CD4-positive, alpha-beta T cell (primary cell): ENCODE measurements at regions not wholly inside any gene's neighbourhood (a gene's known extent, or its start where the extent isn't known, plus 50 kb on each side); places are given as distances from the start of the nearest gene placed in this dataset.

Source experiments
- ATAC-seq: fragments of 200-7000 bp; cut with Tn5 transposase; one replicate; pipeline ENCODE4 v1.10.0; 2022; ENCODE audit warnings: mild to moderate bottlenecking; ENCODE audit not compliant: poor library complexity
- CTCF ChIA-PET: fragments of 350-600 bp; sonication (Branson Sonifier 250); formaldehyde crosslinking; loops from one replicate; lab custom pipeline; 2021; ENCODE audit warnings: antibody characterized with exemption, inconsistent platforms; lab: Charles Lee
- POLR2A ChIA-PET: fragments of 350-600 bp; sonication (Branson Sonifier 250); formaldehyde crosslinking; loops from one replicate; lab custom pipeline; 2021; ENCODE audit warnings: antibody characterized with exemption, inconsistent platforms; lab: Charles Lee
- DNase-seq, 14 experiments: peaks; one replicate each; pipeline ENCODE4 v3.0.0-alpha.2; 2013 to 2020; ENCODE audit warnings: mixed read lengths in 2 of 14
- H3K27ac ChIP-seq, 2 donors: one replicate each; pipeline versions ENCODE4 v1.5.1 to v1.7.0; 2013; ENCODE audit warnings: low read length in 2 of 2, low read depth in 1 of 2, mild to moderate bottlenecking in 1 of 2
- H3K27me3 ChIP-seq, 2 experiments: 1 replicate in 1 of 2; 2 replicates in 1 of 2; pipeline versions ENCODE4 v1.6.1 to v1.7.0; 2013; ENCODE audit warnings: low read length in 2 of 2, control low read depth in 1 of 2, mild to moderate bottlenecking in 1 of 2, moderate library complexity in 1 of 2; ENCODE audit not compliant: insufficient read depth in 2 of 2, control insufficient read depth in 1 of 2
- H3K36me3 ChIP-seq: one replicate; pipeline ENCODE4 v1.6.1; 2013; ENCODE audit warnings: low read length, control low read depth; ENCODE audit not compliant: insufficient read depth
- H3K4me1 ChIP-seq: one replicate; pipeline ENCODE4 v1.6.1; 2013; ENCODE audit warnings: low read length, control low read depth; ENCODE audit not compliant: insufficient read depth
- H3K4me3 ChIP-seq: one replicate; pipeline ENCODE4 v1.5.1; 2013; ENCODE audit warnings: mild to moderate bottlenecking, low read length, moderate library complexity
- H3K9me3 ChIP-seq, 2 experiments: 1 replicate in 1 of 2; 2 replicates in 1 of 2; pipeline versions ENCODE4 v1.6.1 to v1.7.0; 2013; ENCODE audit warnings: low read length in 2 of 2, mild to moderate bottlenecking in 2 of 2, control low read depth in 1 of 2, moderate library complexity in 1 of 2; ENCODE audit not compliant: control insufficient read depth in 1 of 2, insufficient read depth in 1 of 2
- H3K27ac Mint-ChIP-seq: one replicate; pipeline ENCODE4 v1.8.0; 2020; ENCODE audit warnings: mixed read lengths
- H3K27me3 Mint-ChIP-seq: one replicate; pipeline ENCODE4 v1.8.0; 2021; ENCODE audit warnings: mixed read lengths
- H3K36me3 Mint-ChIP-seq: one replicate; pipeline ENCODE4 v1.8.0; 2021; ENCODE audit warnings: low read depth, mixed read lengths
- H3K4me1 Mint-ChIP-seq: one replicate; pipeline ENCODE4 v1.8.0; 2021; ENCODE audit warnings: low read depth, mixed read lengths
- H3K4me3 Mint-ChIP-seq: one replicate; pipeline ENCODE4 v1.8.0; 2020; ENCODE audit warnings: mild to moderate bottlenecking, mixed read lengths
- H3K9me3 Mint-ChIP-seq: one replicate; pipeline ENCODE4 v1.8.0; 2020; ENCODE audit warnings: mixed read lengths
- CTCF ChIP-seq: fragments of 200-600 bp; IDR thresholded peaks from one replicate; pipeline ENCODE4 v1.8.0; 2022; ENCODE audit warnings: antibody characterized with exemption, mild to moderate bottlenecking
- intact Hi-C, 2 experiments: fragments of 100-400 bp; cut with DNase I in 1 of 2; cut with micrococcal nuclease in 1 of 2; formaldehyde crosslinking; loops; one replicate each; pipeline versions ENCODE4 v1.15.1 to v1.9.0; 2023 to 2025; cut with DNase I, micrococcal nuclease

GRCh38 chr4:125043486-125043885, 271.3 kb upstream of the FAT4 start:
- Mint-ChIP-seq H3K9me3 (peaks cover 3% of the 10 kb centered on the region), H3K36me3 (no peaks in the 10 kb centered on the region), H3K4me1 (no peaks in the 10 kb centered on the region), H3K27me3 (no peaks in the 10 kb centered on the region), H3K27ac (no peak overlapping the region), H3K4me3 (no peak overlapping the region)
- Histone ChIP-seq H3K36me3 (no peaks in the 10 kb centered on the region), H3K27me3 (no peaks in the 10 kb centered on the region), H3K4me1 (no peaks in the 10 kb centered on the region), H3K9me3 (no peaks in the 10 kb centered on the region), H3K4me3 (no peak overlapping the region), H3K27ac (no peak overlapping the region)
- ATAC-seq: no peak
- DNase-seq: no peak
- ChIA-PET CTCF (no interaction called here), POLR2A (no interaction called here)
- intact Hi-C loops: no loop called here
- TF ChIP-seq CTCF: no peak

- Mint-ChIP-seq H3K27me3 (no peaks in the 10 kb centered on the region), H3K9me3 (peaks cover 3% of the 10 kb centered on the region), H3K4me3 (no peak overlapping the region), H3K36me3 (no peaks in the 10 kb centered on the region), H3K4me1 (no peaks in the 10 kb centered on the region), H3K27ac (no peak overlapping the region)
- Histone ChIP-seq H3K4me3 (no peak overlapping the region), H3K4me1 (no peaks in the 10 kb centered on the region), H3K27ac (no peak overlapping the region), H3K9me3 (no peaks in the 10 kb centered on the region), H3K36me3 (no peaks in the 10 kb centered on the region), H3K27me3 (no peaks in the 10 kb centered on the region)
- no peak for TF ChIP-seq CTCF
- intact Hi-C loops: no loop called here
- ATAC-seq (no peak), DNase-seq (no peak)
- ChIA-PET POLR2A (no interaction called here), CTCF (no interaction called here)
Observed at GRCh38 chr4:125042041-125042440, 272.7 kb upstream of the FAT4 start.

- no peaks in the 10 kb centered on the region for H3K4me1 Mint-ChIP-seq
- ChIA-PET POLR2A (no interaction called here), CTCF (no interaction called here)
- DNase-seq: no peak
- no peak for ATAC-seq
- no peak overlapping the region for H3K4me3 ChIP-seq
- H3K27ac ChIP-seq: no peak overlapping the region
- H3K4me1 ChIP-seq: no peaks in the 10 kb centered on the region
- no peaks in the 10 kb centered on the region for H3K36me3 Mint-ChIP-seq
- no peaks in the 10 kb centered on the region for H3K9me3 ChIP-seq
- no peak for TF ChIP-seq CTCF
- H3K4me3 Mint-ChIP-seq: no peak overlapping the region
- H3K9me3 Mint-ChIP-seq: peaks cover 3% of the 10 kb centered on the region
- H3K27me3 ChIP-seq: no peaks in the 10 kb centered on the region
- intact Hi-C loops: no loop called here
- no peaks in the 10 kb centered on the region for H3K36me3 ChIP-seq
- no peak overlapping the region for H3K27ac Mint-ChIP-seq
- H3K27me3 Mint-ChIP-seq: no peaks in the 10 kb centered on the region
Observed at GRCh38 chr4:125041372-125041930, 273.3 kb upstream of the FAT4 start.
